SK-N-SH treated with all-trans-retinoic acid at 6 μM for 48 hours (cell line): ENCODE measurements at regions not wholly inside any gene's neighbourhood (a gene's known extent, or its start where the extent isn't known, plus 50 kb on each side); places are given as distances from the start of the nearest gene placed in this dataset.
"Not testable (repeated sequence)": the region's sequence is repeated elsewhere in the genome, so short reads cannot be mapped to it uniquely, and the experiment has no call there.

ENCODE experiments used
- ATAC-seq: fragments of 200-7000 bp; cut with Tn5 transposase; 3 replicates; pipeline ENCODE4 v1.9.1; 2020; ENCODE audit warnings: mild to moderate bottlenecking, moderate library complexity
- ARNTL ChIP-seq: fragments of 450-650 bp; formaldehyde crosslinking; IDR thresholded peaks from 2 replicates; pipeline ENCODE4 v1.5.0; 2020; ENCODE audit warnings: low read depth, mild to moderate bottlenecking, moderate library complexity, borderline replicate concordance
- BACH2 ChIP-seq: fragments of 250-450 bp; sonication (Bioruptor Pico); IDR thresholded peaks from 2 replicates; pipeline ENCODE4 v1.9.0; 2021; ENCODE audit warnings: mild to moderate bottlenecking, borderline replicate concordance
- CREB5 ChIP-seq: fragments of 250-450 bp; sonication (Bioruptor Pico); IDR thresholded peaks from 2 replicates; pipeline ENCODE4 v1.5.1; 2020; ENCODE audit warnings: low read depth, mild to moderate bottlenecking, moderate library complexity
- CSDC2 ChIP-seq: fragments of 250-450 bp; sonication (Bioruptor Pico); IDR thresholded peaks from 2 replicates; pipeline ENCODE4 v1.5.0; 2020; ENCODE audit warnings: mild to moderate bottlenecking, moderate library complexity
- CSRNP3 ChIP-seq: fragments of 250-450 bp; sonication (Bioruptor Pico); IDR thresholded peaks from 2 replicates; pipeline ENCODE4 v1.5.1; 2021; ENCODE audit warnings: mild to moderate bottlenecking, moderate library complexity
- ESRRG ChIP-seq: fragments of 250-450 bp; sonication (Bioruptor Pico); IDR thresholded peaks from 2 replicates; pipeline ENCODE4 v1.6.1; 2021; ENCODE audit warnings: mild to moderate bottlenecking
- GLIS3 ChIP-seq: fragments of 250-450 bp; sonication (Bioruptor Pico); IDR thresholded peaks from 2 replicates; pipeline ENCODE4 v1.5.0; 2020; ENCODE audit warnings: mild to moderate bottlenecking, moderate library complexity
- OSR1 ChIP-seq: fragments of 250-450 bp; sonication (Bioruptor Pico); IDR thresholded peaks from 2 replicates; pipeline ENCODE4 v1.8.0; 2022; ENCODE audit warnings: moderate library complexity, mild to moderate bottlenecking, inconsistent platforms
- PATZ1 ChIP-seq: fragments of 250-450 bp; sonication (Bioruptor Pico); IDR thresholded peaks from 2 replicates; pipeline ENCODE4 v1.8.0; 2020; ENCODE audit warnings: mild to moderate bottlenecking, moderate library complexity, borderline replicate concordance
- POU6F1 ChIP-seq: fragments of 250-450 bp; sonication (Bioruptor Pico); IDR thresholded peaks from 2 replicates; pipeline ENCODE4 v1.8.0; 2021; ENCODE audit warnings: low read depth, mild to moderate bottlenecking, moderate library complexity, borderline replicate concordance
- PPARA ChIP-seq: fragments of 250-450 bp; sonication (Bioruptor Pico); IDR thresholded peaks from 2 replicates; pipeline ENCODE4 v1.5.0; 2020; ENCODE audit warnings: mild to moderate bottlenecking, borderline replicate concordance
- RARB ChIP-seq: fragments of 250-450 bp; sonication (Bioruptor Pico); IDR thresholded peaks from 2 replicates; pipeline ENCODE4 v1.8.0; 2021; ENCODE audit warnings: mild to moderate bottlenecking, moderate library complexity
- SNAI2 ChIP-seq: fragments of 250-450 bp; sonication (Bioruptor Pico); IDR thresholded peaks from 2 replicates; pipeline ENCODE4 v1.5.0; 2020; ENCODE audit warnings: mild to moderate bottlenecking, moderate library complexity
- TCF4 ChIP-seq: fragments of 250-450 bp; sonication (Bioruptor Pico); IDR thresholded peaks from 2 replicates; pipeline ENCODE4 v1.8.0; 2021; ENCODE audit warnings: mild to moderate bottlenecking, moderate library complexity, borderline replicate concordance
- TOX ChIP-seq: fragments of 250-450 bp; sonication (Bioruptor Pico); IDR thresholded peaks from 2 replicates; pipeline ENCODE4 v1.8.0; 2021; ENCODE audit warnings: mild to moderate bottlenecking, moderate library complexity, borderline replicate concordance
- ZC3H10 ChIP-seq: fragments of 250-450 bp; sonication (Bioruptor Pico); IDR thresholded peaks from 2 replicates; pipeline ENCODE4 v1.5.1; 2021; ENCODE audit warnings: mild to moderate bottlenecking, moderate library complexity
- ZFP3 ChIP-seq: fragments of 250-450 bp; sonication (Bioruptor Pico); IDR thresholded peaks from 2 replicates; pipeline ENCODE4 v1.5.0; 2020; ENCODE audit warnings: mild to moderate bottlenecking, moderate library complexity
- ZFP30 ChIP-seq: fragments of 450-650 bp; formaldehyde crosslinking; IDR thresholded peaks from 2 replicates; pipeline ENCODE4 v1.5.0; 2022; ENCODE audit warnings: mild to moderate bottlenecking, moderate library complexity
- ZNF565 ChIP-seq: fragments of 450-650 bp; formaldehyde crosslinking; conservative IDR thresholded peaks from 2 replicates; pipeline ENCODE4 v1.5.0; 2020; ENCODE audit warnings: low read depth, mild to moderate bottlenecking, moderate library complexity
- ZNF70 ChIP-seq: fragments of 450-650 bp; formaldehyde crosslinking; IDR thresholded peaks from 2 replicates; pipeline ENCODE4 v1.5.0; 2020; ENCODE audit warnings: mild to moderate bottlenecking, moderate library complexity
- ZNF8 ChIP-seq: fragments of 450-650 bp; formaldehyde crosslinking; IDR thresholded peaks from 2 replicates; pipeline ENCODE4 v1.5.0; 2020; ENCODE audit warnings: mild to moderate bottlenecking, moderate library complexity
- TF ChIP-seq, protein P1 (sequence below): fragments of 250-450 bp; sonication (Bioruptor Pico); IDR thresholded peaks from 2 replicates; pipeline ENCODE4 v1.5.0; 2020; ENCODE audit warnings: mild to moderate bottlenecking, moderate library complexity

- no peak for ATAC-seq
These were observed 84.4 kb upstream of the SEM1 start for GRCh38 chr7:96794063-96794462.

DNA sequence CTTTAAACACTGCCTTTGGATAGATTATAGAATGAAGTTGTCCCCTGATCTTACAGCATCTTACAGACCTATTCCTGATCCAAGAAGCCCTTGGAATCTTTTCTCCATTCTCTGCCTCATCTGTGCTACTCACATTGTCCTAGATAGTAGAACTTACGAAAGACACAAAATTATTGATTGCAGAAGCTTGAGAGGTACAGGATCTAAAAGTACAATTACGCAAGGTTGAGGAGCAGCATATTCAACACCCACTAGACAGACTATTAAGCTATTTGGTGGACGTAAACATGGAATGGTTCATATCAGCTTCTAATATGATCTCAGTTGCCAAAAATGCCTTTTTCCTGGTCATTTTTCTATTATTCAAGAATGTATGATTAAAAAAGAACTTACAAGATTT, 90.5 kb upstream of the SEM1 start:
- no peak for ATAC-seq
- TF ChIP-seq ARNTL (CRISPR knock-in tag): no peak
- no peak for TF ChIP-seq ZC3H10 (CRISPR knock-in tag)
- TF ChIP-seq CSRNP3 (CRISPR knock-in tag): no peak
- TF ChIP-seq ESRRG (CRISPR knock-in tag): no peak
- no peak for TF ChIP-seq POU6F1 (CRISPR knock-in tag)
- TF ChIP-seq CREB5 (CRISPR knock-in tag): no peak
- TF ChIP-seq ZFP30: no peak
- no peak for TF ChIP-seq TOX
- no peak for TF ChIP-seq ZNF8 (CRISPR knock-in tag)
- no peak for TF ChIP-seq SNAI2 (CRISPR knock-in tag)

More at GRCh38 chr7:96794063-96794462, 84.4 kb upstream of the SEM1 start:
- no peak for TF ChIP-seq TCF4 (CRISPR knock-in tag)

GRCh38 chr7:96800824-96801223, 91.2 kb upstream of the SEM1 start:
- no peak for ATAC-seq
- no peak for TF ChIP-seq ESRRG (CRISPR knock-in tag)

- ATAC-seq: no peak
- TF ChIP-seq CSRNP3 (CRISPR knock-in tag) (no peak), ZC3H10 (CRISPR knock-in tag) (no peak), ZNF565 (CRISPR knock-in tag) (no peak), TOX (no peak), GLIS3 (CRISPR knock-in tag) (no peak), ZNF70 (CRISPR knock-in tag) (no peak), BACH2 (CRISPR knock-in tag) (no peak), CSDC2 (CRISPR knock-in tag) (no peak), ZFP30 (no peak), PATZ1 (CRISPR knock-in tag) (no peak), TCF4 (CRISPR knock-in tag) (no peak), ARNTL (CRISPR knock-in tag) (no peak), ZFP3 (CRISPR knock-in tag) (no peak), ZNF8 (CRISPR knock-in tag) (no peak), RARB (CRISPR knock-in tag) (no peak), OSR1 (CRISPR knock-in tag) (no peak), ESRRG (CRISPR knock-in tag) (no peak), PPARA (CRISPR knock-in tag) (no peak)
- TF ChIP-seq, protein P1, sequence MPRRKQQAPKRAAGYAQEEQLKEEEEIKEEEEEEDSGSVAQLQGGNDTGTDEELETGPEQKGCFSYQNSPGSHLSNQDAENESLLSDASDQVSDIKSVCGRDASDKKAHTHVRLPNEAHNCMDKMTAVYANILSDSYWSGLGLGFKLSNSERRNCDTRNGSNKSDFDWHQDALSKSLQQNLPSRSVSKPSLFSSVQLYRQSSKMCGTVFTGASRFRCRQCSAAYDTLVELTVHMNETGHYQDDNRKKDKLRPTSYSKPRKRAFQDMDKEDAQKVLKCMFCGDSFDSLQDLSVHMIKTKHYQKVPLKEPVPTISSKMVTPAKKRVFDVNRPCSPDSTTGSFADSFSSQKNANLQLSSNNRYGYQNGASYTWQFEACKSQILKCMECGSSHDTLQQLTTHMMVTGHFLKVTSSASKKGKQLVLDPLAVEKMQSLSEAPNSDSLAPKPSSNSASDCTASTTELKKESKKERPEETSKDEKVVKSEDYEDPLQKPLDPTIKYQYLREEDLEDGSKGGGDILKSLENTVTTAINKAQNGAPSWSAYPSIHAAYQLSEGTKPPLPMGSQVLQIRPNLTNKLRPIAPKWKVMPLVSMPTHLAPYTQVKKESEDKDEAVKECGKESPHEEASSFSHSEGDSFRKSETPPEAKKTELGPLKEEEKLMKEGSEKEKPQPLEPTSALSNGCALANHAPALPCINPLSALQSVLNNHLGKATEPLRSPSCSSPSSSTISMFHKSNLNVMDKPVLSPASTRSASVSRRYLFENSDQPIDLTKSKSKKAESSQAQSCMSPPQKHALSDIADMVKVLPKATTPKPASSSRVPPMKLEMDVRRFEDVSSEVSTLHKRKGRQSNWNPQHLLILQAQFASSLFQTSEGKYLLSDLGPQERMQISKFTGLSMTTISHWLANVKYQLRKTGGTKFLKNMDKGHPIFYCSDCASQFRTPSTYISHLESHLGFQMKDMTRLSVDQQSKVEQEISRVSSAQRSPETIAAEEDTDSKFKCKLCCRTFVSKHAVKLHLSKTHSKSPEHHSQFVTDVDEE (CRISPR knock-in tag): no peak
These were observed 109.6 kb upstream of the SEM1 start for GRCh38 chr7:96819111-96819700.

- not testable (repeated sequence) for ATAC-seq
These were observed 111.5 kb upstream of the SEM1 start for GRCh38 chr7:96821131-96821530.
